ENCODE measurements at regions not wholly inside any gene's neighbourhood (a gene's known extent, or its start where the extent isn't known, plus 50 kb on each side); places are given as distances from the start of the nearest gene placed in this dataset.

DNA sequence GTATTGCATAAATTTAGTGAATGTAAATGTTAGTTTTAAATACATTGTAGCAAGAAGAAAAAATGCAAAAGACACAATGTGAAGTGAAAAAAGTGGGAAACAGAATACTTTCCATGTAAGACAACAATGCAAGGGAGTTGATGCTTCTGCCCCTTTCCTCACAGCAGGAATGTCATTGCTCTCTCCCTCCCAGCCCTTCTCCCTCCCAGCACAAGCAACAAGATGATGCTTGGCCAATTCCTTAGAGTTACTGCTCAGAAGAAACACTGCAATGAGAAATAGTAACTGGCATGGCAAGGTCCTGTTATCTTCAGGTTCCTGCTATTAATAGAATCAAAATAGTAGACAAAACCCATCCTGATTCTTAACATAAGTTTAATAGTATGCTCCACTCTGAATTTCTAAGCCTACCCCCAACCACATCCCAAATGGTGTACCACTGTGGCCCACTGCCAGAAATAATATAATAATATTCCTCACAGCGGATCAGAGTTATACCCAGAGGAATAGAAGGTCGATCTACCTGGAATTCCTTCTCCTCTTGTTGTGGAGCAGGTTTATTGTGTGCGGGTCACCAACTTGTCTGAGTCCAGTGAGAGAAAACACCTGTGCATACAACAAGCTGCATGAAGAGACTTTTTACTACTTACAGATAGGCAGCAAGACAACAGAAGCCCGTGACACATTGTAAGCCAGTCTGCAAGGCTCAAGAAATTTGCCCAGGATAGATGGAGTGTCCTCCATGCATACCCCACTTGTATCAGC, 69.8 kb upstream of the SLC7A11 start:
- Histone ChIP-seq H3K27ac (no peak overlapping the region), H3K4me1 (peaks cover 0 to 4% of the 10 kb centered on the region in 2 donors), H3K27me3 (no peaks in the 10 kb centered on the region), H3K9me3 (no peaks in the 10 kb centered on the region), H3K36me3 (no peaks in the 10 kb centered on the region), H3K4me3 (no peak overlapping the region)
- no peak for DNase-seq
- TF ChIP-seq CTCF (IDR thresholded peaks at IDR 0.05) = no peak
- ATAC-seq = no peak
- intact Hi-C loops (cut with DNase I) = no loop called here

DNA sequence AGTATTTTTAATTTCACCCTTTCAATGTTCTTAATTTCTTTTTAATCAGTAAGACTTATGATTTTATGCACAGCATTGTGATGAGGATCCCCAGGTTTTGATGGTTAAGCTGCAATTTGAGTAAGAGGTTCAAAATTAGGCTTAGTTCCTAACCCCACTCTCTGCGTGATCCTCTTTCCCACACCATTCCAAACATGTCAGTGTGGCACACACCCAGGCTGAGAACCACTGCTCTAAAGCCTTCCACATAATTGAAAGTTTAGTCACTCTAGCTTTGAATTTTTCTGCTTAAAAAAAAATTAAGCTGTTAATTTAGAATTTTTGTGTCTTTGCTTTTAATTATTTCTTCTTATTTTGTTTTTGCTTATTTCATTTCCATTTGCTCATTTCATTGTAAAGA, 68.8 kb upstream of the SLC7A11 start:
- DNase-seq = no peak

GRCh38 chr4:138310498-138310897, 68.3 kb upstream of the SLC7A11 start:
- H3K4me1 ChIP-seq = peaks cover 0 to 4% of the 10 kb centered on the region in 2 donors
- no peak overlapping the region for H3K27ac ChIP-seq
- no peak for ATAC-seq
- no peaks in the 10 kb centered on the region for H3K9me3 ChIP-seq
- no peak for TF ChIP-seq CTCF (IDR thresholded peaks at IDR 0.05)
- intact Hi-C loops (cut with DNase I) = no loop called here
- no peak for DNase-seq
- no peaks in the 10 kb centered on the region for H3K27me3 ChIP-seq
- no peak overlapping the region for H3K4me3 ChIP-seq
- no peaks in the 10 kb centered on the region for H3K36me3 ChIP-seq

More for the DNA sequence above, 68.8 kb upstream of the SLC7A11 start:
- H3K27ac ChIP-seq = no peak overlapping the region
- no peak for TF ChIP-seq CTCF (IDR thresholded peaks at IDR 0.05)
- no peaks in the 10 kb centered on the region for H3K27me3 ChIP-seq
- H3K4me1 ChIP-seq = peaks cover 0 to 4% of the 10 kb centered on the region in 2 donors
- H3K4me3 ChIP-seq = no peak overlapping the region
- H3K9me3 ChIP-seq = no peaks in the 10 kb centered on the region
- intact Hi-C loops (cut with DNase I) = no loop called here
- ATAC-seq = no peak
- H3K36me3 ChIP-seq = no peaks in the 10 kb centered on the region

- no peak for ATAC-seq
- H3K27ac ChIP-seq = no peak overlapping the region
- H3K4me3 ChIP-seq = no peak overlapping the region
- no peaks in the 10 kb centered on the region for H3K27me3 ChIP-seq
- no peaks in the 10 kb centered on the region for H3K9me3 ChIP-seq
- no peak for DNase-seq
- no peak for TF ChIP-seq CTCF (IDR thresholded peaks at IDR 0.05)
- no peaks in the 10 kb centered on the region for H3K36me3 ChIP-seq
- peaks cover 0 to 4% of the 10 kb centered on the region in 2 donors for H3K4me1 ChIP-seq
- intact Hi-C loops (cut with DNase I) = no loop called here
Observed at GRCh38 chr4:138308356-138308755, 66.2 kb upstream of the SLC7A11 start.

GRCh38 chr4:138307319-138307718, 65.2 kb upstream of the SLC7A11 start:
- intact Hi-C loops (cut with DNase I) = no loop called here
- peak overlapping the region in 1 of 2 donors; percentile 52 for H3K27ac ChIP-seq
- H3K4me3 ChIP-seq = no peak overlapping the region
- peaks cover 0 to 4% of the 10 kb centered on the region in 2 donors for H3K4me1 ChIP-seq
- DNase-seq = peak in 1 of 4 donors; percentile 39
- TF ChIP-seq CTCF (IDR thresholded peaks at IDR 0.05) = no peak
- no peaks in the 10 kb centered on the region for H3K9me3 ChIP-seq
- H3K27me3 ChIP-seq = no peaks in the 10 kb centered on the region
- H3K36me3 ChIP-seq = no peaks in the 10 kb centered on the region
- ATAC-seq = peak; percentile 71

Measured in left lung (tissue), 4 donors.